Activated naive CD4-positive, alpha-beta T cell treated with anti-CD3 and anti-CD28 coated beads, Interleukin-2, amount 50 U/mL, for 24 hours (primary cell): ENCODE measurements at regions not wholly inside any gene's neighbourhood (a gene's known extent, or its start where the extent isn't known, plus 50 kb on each side); places are given as distances from the start of the nearest gene placed in this dataset.
"Not testable (repeated sequence)": the region's sequence is repeated elsewhere in the genome, so short reads cannot be mapped to it uniquely, and the experiment has no call there.

ENCODE experiments used
- H3K27ac Mint-ChIP-seq: one replicate; pipeline ENCODE4 v1.8.0; 2021; ENCODE audit warnings: mild to moderate bottlenecking, mixed read lengths
- H3K27me3 Mint-ChIP-seq: one replicate; pipeline ENCODE4 v1.8.0; 2021; ENCODE audit warnings: mixed read lengths
- H3K36me3 Mint-ChIP-seq: one replicate; pipeline ENCODE4 v1.8.0; 2021; ENCODE audit warnings: mixed read lengths
- H3K4me1 Mint-ChIP-seq: one replicate; pipeline ENCODE4 v1.8.0; 2021; ENCODE audit warnings: mixed read lengths
- H3K4me3 Mint-ChIP-seq: one replicate; pipeline ENCODE4 v1.8.0; 2021; ENCODE audit warnings: mild to moderate bottlenecking, mixed read lengths
- H3K9me3 Mint-ChIP-seq: one replicate; pipeline ENCODE4 v1.8.0; 2021; ENCODE audit warnings: mixed read lengths

GRCh38 chr3:104445252-104445919, 921.3 kb upstream of the ALCAM start:
- H3K4me1 Mint-ChIP-seq, H3K27me3 Mint-ChIP-seq, H3K36me3 Mint-ChIP-seq, H3K4me3 Mint-ChIP-seq, H3K9me3 Mint-ChIP-seq, H3K27ac Mint-ChIP-seq: not testable (repeated sequence)

- Mint-ChIP-seq H3K4me3 (no peak overlapping the region), H3K27me3 (peaks cover 2% of the 10 kb centered on the region), H3K27ac (no peak overlapping the region), H3K4me1 (no peaks in the 10 kb centered on the region), H3K9me3 (no peaks in the 10 kb centered on the region), H3K36me3 (no peaks in the 10 kb centered on the region)
These were observed 919.0 kb upstream of the ALCAM start for GRCh38 chr3:104447681-104448080.

GRCh38 chr3:104452697-104453096, 914.0 kb upstream of the ALCAM start:
- Mint-ChIP-seq H3K4me1 (no peaks in the 10 kb centered on the region), H3K27me3 (no peaks in the 10 kb centered on the region), H3K9me3 (no peaks in the 10 kb centered on the region), H3K27ac (no peak overlapping the region), H3K36me3 (no peaks in the 10 kb centered on the region), H3K4me3 (no peak overlapping the region)

- Mint-ChIP-seq H3K4me3 (no peak overlapping the region), H3K27ac (no peak overlapping the region), H3K36me3 (no peaks in the 10 kb centered on the region), H3K4me1 (no peaks in the 10 kb centered on the region), H3K9me3 (no peaks in the 10 kb centered on the region), H3K27me3 (no peaks in the 10 kb centered on the region)
These were observed 908.1 kb upstream of the ALCAM start for GRCh38 chr3:104458657-104459056.

- Mint-ChIP-seq H3K27ac (no peak overlapping the region), H3K4me1 (no peaks in the 10 kb centered on the region), H3K9me3 (no peaks in the 10 kb centered on the region), H3K27me3 (no peaks in the 10 kb centered on the region), H3K36me3 (no peaks in the 10 kb centered on the region), H3K4me3 (no peak overlapping the region)
These were observed 906.0 kb upstream of the ALCAM start for GRCh38 chr3:104460477-104461406.

GRCh38 chr3:104461431-104461830, 905.3 kb upstream of the ALCAM start:
- H3K9me3 Mint-ChIP-seq = no peaks in the 10 kb centered on the region
- H3K36me3 Mint-ChIP-seq = no peaks in the 10 kb centered on the region
- H3K4me1 Mint-ChIP-seq = no peaks in the 10 kb centered on the region
- H3K4me3 Mint-ChIP-seq = no peak overlapping the region
- no peaks in the 10 kb centered on the region for H3K27me3 Mint-ChIP-seq
- no peak overlapping the region for H3K27ac Mint-ChIP-seq

- Mint-ChIP-seq H3K4me1 (no peaks in the 10 kb centered on the region), H3K4me3 (no peak overlapping the region), H3K27ac (no peak overlapping the region), H3K36me3 (no peaks in the 10 kb centered on the region), H3K9me3 (peaks cover 21% of the 10 kb centered on the region), H3K27me3 (no peaks in the 10 kb centered on the region)
These were observed 894.5 kb upstream of the ALCAM start for GRCh38 chr3:104472221-104472620.

- Mint-ChIP-seq H3K4me3 (no peak overlapping the region), H3K4me1 (no peaks in the 10 kb centered on the region), H3K9me3 (peaks cover 19% of the 10 kb centered on the region), H3K27ac (no peak overlapping the region), H3K36me3 (no peaks in the 10 kb centered on the region), H3K27me3 (no peaks in the 10 kb centered on the region)
These were observed 892.7 kb upstream of the ALCAM start for GRCh38 chr3:104474011-104474410.

- no peaks in the 10 kb centered on the region for H3K27me3 Mint-ChIP-seq
- H3K4me3 Mint-ChIP-seq = no peak overlapping the region
- no peaks in the 10 kb centered on the region for H3K9me3 Mint-ChIP-seq
These were observed 863.7 kb upstream of the ALCAM start for GRCh38 chr3:104503022-104503421.

GRCh38 chr3:104510131-104510849, 856.4 kb upstream of the ALCAM start:
- Mint-ChIP-seq H3K9me3 (no peaks in the 10 kb centered on the region), H3K27me3 (peaks cover 1% of the 10 kb centered on the region), H3K36me3 (no peaks in the 10 kb centered on the region), H3K4me3 (no peak overlapping the region), H3K27ac (no peak overlapping the region), H3K4me1 (no peaks in the 10 kb centered on the region)

More at GRCh38 chr3:104503022-104503421, 863.7 kb upstream of the ALCAM start:
- no peak overlapping the region for H3K27ac Mint-ChIP-seq
- H3K4me1 Mint-ChIP-seq = no peaks in the 10 kb centered on the region
- no peaks in the 10 kb centered on the region for H3K36me3 Mint-ChIP-seq

- H3K27ac Mint-ChIP-seq = no peak overlapping the region
- no peaks in the 10 kb centered on the region for H3K9me3 Mint-ChIP-seq
- no peaks in the 10 kb centered on the region for H3K36me3 Mint-ChIP-seq
- no peak overlapping the region for H3K4me3 Mint-ChIP-seq
- H3K4me1 Mint-ChIP-seq = no peaks in the 10 kb centered on the region
- H3K27me3 Mint-ChIP-seq = peaks cover 2% of the 10 kb centered on the region
These were observed 852.3 kb upstream of the ALCAM start for GRCh38 chr3:104514371-104514770.

GRCh38 chr3:104514776-104515175, 851.9 kb upstream of the ALCAM start:
- H3K9me3 Mint-ChIP-seq = no peaks in the 10 kb centered on the region
- no peaks in the 10 kb centered on the region for H3K36me3 Mint-ChIP-seq
- peaks cover 2% of the 10 kb centered on the region for H3K27me3 Mint-ChIP-seq
- no peak overlapping the region for H3K27ac Mint-ChIP-seq
- no peaks in the 10 kb centered on the region for H3K4me1 Mint-ChIP-seq
- no peak overlapping the region for H3K4me3 Mint-ChIP-seq

GRCh38 chr3:104519068-104519467, 847.6 kb upstream of the ALCAM start:
- no peak overlapping the region for H3K4me3 Mint-ChIP-seq
- H3K9me3 Mint-ChIP-seq = no peaks in the 10 kb centered on the region
- no peak overlapping the region for H3K27ac Mint-ChIP-seq

GRCh38 chr3:104519468-104520227, 847.1 kb upstream of the ALCAM start:
- no peak overlapping the region for H3K27ac Mint-ChIP-seq
- H3K4me1 Mint-ChIP-seq = no peaks in the 10 kb centered on the region
- no peaks in the 10 kb centered on the region for H3K9me3 Mint-ChIP-seq
- H3K4me3 Mint-ChIP-seq = no peak overlapping the region
- no peaks in the 10 kb centered on the region for H3K36me3 Mint-ChIP-seq
- peaks cover 1% of the 10 kb centered on the region for H3K27me3 Mint-ChIP-seq

More at GRCh38 chr3:104519068-104519467, 847.6 kb upstream of the ALCAM start:
- Mint-ChIP-seq H3K27me3 (peaks cover 1% of the 10 kb centered on the region), H3K36me3 (no peaks in the 10 kb centered on the region), H3K4me1 (no peaks in the 10 kb centered on the region)

GRCh38 chr3:104520228-104520655, 846.5 kb upstream of the ALCAM start:
- H3K4me1 Mint-ChIP-seq = no peaks in the 10 kb centered on the region

More at GRCh38 chr3:104520228-104520655, 846.5 kb upstream of the ALCAM start:
- H3K36me3 Mint-ChIP-seq = no peaks in the 10 kb centered on the region
- no peaks in the 10 kb centered on the region for H3K9me3 Mint-ChIP-seq
- H3K27ac Mint-ChIP-seq = no peak overlapping the region
- H3K4me3 Mint-ChIP-seq = no peak overlapping the region
- peaks cover 1% of the 10 kb centered on the region for H3K27me3 Mint-ChIP-seq
